ENCODE measurements at regions not wholly inside any gene's neighbourhood (a gene's known extent, or its start where the extent isn't known, plus 50 kb on each side); places are given as distances from the start of the nearest gene placed in this dataset.
"Not testable (repeated sequence)": the region's sequence is repeated elsewhere in the genome, so short reads cannot be mapped to it uniquely, and the experiment has no call there.

GRCh38 chr22:10934704-10935103 is 4593.3 kb upstream of the OR11H1 start:
- not testable (repeated sequence) for H4K20me1 ChIP-seq; H3K27me3 ChIP-seq; H3K9me3 ChIP-seq (replicated peaks in 1 of 11); H3K36me3 ChIP-seq; H3K4me3 ChIP-seq; H3K4me2 ChIP-seq; H3K27ac ChIP-seq; H3K4me1 ChIP-seq; H3K9ac ChIP-seq

GRCh38 chr22:10961043-10961860 is 4566.7 kb upstream of the OR11H1 start:
- Histone ChIP-seq H3K27ac (no peak overlapping the region), H3K4me3 (peak overlapping the region in 3 of 10 experiments; percentile 2 to 23 (median 2); a peak in 1 of 20 replicates), H3K9me3 (replicated peaks in 1 of 11) (peaks cover 19 to 34% (median 23%) of the 10 kb centered on the region in 11 experiments), H3K27me3 (no peaks in the 10 kb centered on the region), H4K20me1 (no peaks in the 10 kb centered on the region), H3K9ac (no peak overlapping the region), H3K4me2 (no peak overlapping the region), H3K36me3 (peaks cover 0 to 4% (median 0%) of the 10 kb centered on the region in 11 experiments; a peak in 1 of 22 replicates), H3K4me1 (no peaks in the 10 kb centered on the region)
- no peak for TF ChIP-seq Cebpa-rat (IDR thresholded peaks at IDR 0.05)

- H3K27me3 ChIP-seq, H3K4me3 ChIP-seq, H3K4me1 ChIP-seq, H3K36me3 ChIP-seq, H3K9ac ChIP-seq, H4K20me1 ChIP-seq, H3K27ac ChIP-seq, H3K4me2 ChIP-seq: not testable (repeated sequence)
- peaks cover 19 to 34% (median 23%) of the 10 kb centered on the region in 11 experiments for H3K9me3 ChIP-seq (replicated peaks in 1 of 11)
These were observed 4566.1 kb upstream of the OR11H1 start for GRCh38 chr22:10961861-10962255.
